ENCODE measurements at regions not wholly inside any gene's neighbourhood (a gene's known extent, or its start where the extent isn't known, plus 50 kb on each side); places are given as distances from the start of the nearest gene placed in this dataset.

DNA sequence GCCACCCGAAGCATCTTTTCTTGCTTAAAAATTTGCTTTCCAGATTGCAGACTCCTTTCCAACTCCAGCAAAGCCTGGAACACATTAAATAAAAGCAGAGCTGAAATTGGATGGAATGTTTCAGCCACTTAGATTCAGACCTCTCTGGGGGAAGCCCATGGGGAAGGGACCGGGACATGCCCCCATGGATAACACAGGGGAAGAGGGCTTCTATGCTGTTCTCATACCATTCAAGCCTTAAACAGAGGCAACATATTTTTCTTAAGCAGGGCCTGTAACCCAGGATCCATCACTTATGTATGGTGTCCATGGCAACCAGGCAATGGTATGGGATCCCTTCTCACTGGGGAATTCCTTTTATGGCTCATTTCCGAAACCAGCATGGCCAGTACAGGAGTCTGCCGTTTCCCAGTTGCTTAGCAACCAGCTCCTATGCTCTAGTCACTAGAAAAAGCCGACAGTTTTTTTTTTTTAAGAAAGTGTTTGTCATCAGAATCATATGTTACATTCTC lies 62.0 kb upstream of the MARCHF10 start:
- peak overlapping the region; percentile 97 for H3K4me2 ChIP-seq (ENCODE audit: low read length)

DNA sequence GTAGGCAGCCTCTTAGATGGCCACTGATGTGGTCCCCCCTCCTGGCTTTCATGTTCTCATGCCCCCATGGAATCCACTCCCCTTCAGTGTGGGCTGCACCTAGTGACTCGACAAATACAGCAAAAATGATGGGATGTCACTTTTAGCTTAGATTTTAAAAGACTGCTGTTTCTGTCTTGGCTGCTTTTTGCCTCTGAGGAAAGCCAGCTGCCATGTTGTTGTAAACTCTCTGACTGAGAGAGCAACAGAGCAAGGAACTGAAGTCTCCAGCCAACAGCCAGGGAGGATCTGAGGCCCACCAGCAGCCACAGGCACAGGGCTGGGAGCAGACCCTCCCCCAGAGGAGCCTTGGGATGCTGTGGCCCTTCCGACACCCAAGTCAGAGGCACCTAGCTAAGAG lies 60.6 kb upstream of the MARCHF10 start:
- Histone ChIP-seq H4K20me1 (ENCODE audit: insufficient read depth) (no peaks in the 10 kb centered on the region), H3K79me2 (replicated peaks; ENCODE audit: insufficient read depth, low read length) (no peaks in the 10 kb centered on the region), H3K27ac (ENCODE audit: low read length) (peak overlapping the region; percentile 99), H2AFZ (ENCODE audit: low read depth, low read length) (peak overlapping the region; percentile 10), H3K4me3 (ENCODE audit: low read length) (peak overlapping the region; percentile 60), H3K27me3 (ENCODE audit: insufficient read depth, low read depth, low read length) (no peaks in the 10 kb centered on the region), H3K36me3 (ENCODE audit: insufficient read depth, low read length) (no peaks in the 10 kb centered on the region), H3K9me3 (ENCODE audit: low read length) (no peaks in the 10 kb centered on the region), H3K9ac (ENCODE audit: low read length) (peak overlapping the region; percentile 86), H3F3A (ENCODE audit: insufficient read depth, low read length, poor library complexity, severe bottlenecking) (peaks cover 24% of the 10 kb centered on the region), H3K9me2 (ENCODE audit: insufficient read depth, low read length) (no peaks in the 10 kb centered on the region), H3K4me2 (ENCODE audit: low read length) (no peak overlapping the region)
- TF ChIP-seq, protein P1, sequence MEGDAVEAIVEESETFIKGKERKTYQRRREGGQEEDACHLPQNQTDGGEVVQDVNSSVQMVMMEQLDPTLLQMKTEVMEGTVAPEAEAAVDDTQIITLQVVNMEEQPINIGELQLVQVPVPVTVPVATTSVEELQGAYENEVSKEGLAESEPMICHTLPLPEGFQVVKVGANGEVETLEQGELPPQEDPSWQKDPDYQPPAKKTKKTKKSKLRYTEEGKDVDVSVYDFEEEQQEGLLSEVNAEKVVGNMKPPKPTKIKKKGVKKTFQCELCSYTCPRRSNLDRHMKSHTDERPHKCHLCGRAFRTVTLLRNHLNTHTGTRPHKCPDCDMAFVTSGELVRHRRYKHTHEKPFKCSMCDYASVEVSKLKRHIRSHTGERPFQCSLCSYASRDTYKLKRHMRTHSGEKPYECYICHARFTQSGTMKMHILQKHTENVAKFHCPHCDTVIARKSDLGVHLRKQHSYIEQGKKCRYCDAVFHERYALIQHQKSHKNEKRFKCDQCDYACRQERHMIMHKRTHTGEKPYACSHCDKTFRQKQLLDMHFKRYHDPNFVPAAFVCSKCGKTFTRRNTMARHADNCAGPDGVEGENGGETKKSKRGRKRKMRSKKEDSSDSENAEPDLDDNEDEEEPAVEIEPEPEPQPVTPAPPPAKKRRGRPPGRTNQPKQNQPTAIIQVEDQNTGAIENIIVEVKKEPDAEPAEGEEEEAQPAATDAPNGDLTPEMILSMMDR (IDR thresholded peaks at IDR 0.05; ENCODE audit: poor library complexity, severe bottlenecking) = no peak
- TF ChIP-seq EZH2 (IDR thresholded peaks at IDR 0.05; ENCODE audit: borderline replicate concordance, insufficient read depth, low read length, poor library complexity, severe bottlenecking) (no peak), MXI1 (conservative IDR thresholded peaks at IDR 0.05; ENCODE audit: poor library complexity, severe bottlenecking) (no peak), EP300 (conservative IDR thresholded peaks at IDR 0.05; ENCODE audit: poor library complexity, severe bottlenecking) (no peak), POLR2AphosphoS5 (IDR thresholded peaks at IDR 0.05) (no peak), TAF1 (IDR thresholded peaks at IDR 0.05; ENCODE audit: low read depth) (no peak), SMC3 (conservative IDR thresholded peaks at IDR 0.05; ENCODE audit: poor library complexity) (no peak), RAD21 (conservative IDR thresholded peaks at IDR 0.05) (no peak)
- TF ChIP-seq, protein P2, sequence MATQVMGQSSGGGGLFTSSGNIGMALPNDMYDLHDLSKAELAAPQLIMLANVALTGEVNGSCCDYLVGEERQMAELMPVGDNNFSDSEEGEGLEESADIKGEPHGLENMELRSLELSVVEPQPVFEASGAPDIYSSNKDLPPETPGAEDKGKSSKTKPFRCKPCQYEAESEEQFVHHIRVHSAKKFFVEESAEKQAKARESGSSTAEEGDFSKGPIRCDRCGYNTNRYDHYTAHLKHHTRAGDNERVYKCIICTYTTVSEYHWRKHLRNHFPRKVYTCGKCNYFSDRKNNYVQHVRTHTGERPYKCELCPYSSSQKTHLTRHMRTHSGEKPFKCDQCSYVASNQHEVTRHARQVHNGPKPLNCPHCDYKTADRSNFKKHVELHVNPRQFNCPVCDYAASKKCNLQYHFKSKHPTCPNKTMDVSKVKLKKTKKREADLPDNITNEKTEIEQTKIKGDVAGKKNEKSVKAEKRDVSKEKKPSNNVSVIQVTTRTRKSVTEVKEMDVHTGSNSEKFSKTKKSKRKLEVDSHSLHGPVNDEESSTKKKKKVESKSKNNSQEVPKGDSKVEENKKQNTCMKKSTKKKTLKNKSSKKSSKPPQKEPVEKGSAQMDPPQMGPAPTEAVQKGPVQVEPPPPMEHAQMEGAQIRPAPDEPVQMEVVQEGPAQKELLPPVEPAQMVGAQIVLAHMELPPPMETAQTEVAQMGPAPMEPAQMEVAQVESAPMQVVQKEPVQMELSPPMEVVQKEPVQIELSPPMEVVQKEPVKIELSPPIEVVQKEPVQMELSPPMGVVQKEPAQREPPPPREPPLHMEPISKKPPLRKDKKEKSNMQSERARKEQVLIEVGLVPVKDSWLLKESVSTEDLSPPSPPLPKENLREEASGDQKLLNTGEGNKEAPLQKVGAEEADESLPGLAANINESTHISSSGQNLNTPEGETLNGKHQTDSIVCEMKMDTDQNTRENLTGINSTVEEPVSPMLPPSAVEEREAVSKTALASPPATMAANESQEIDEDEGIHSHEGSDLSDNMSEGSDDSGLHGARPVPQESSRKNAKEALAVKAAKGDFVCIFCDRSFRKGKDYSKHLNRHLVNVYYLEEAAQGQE (IDR thresholded peaks at IDR 0.05; ENCODE audit: borderline replicate concordance) = no peak

More for the DNA sequence above, 62.0 kb upstream of the MARCHF10 start:
- no peaks in the 10 kb centered on the region for H4K20me1 ChIP-seq (ENCODE audit: insufficient read depth)
- no peaks in the 10 kb centered on the region for H3K27me3 ChIP-seq (ENCODE audit: insufficient read depth, low read depth, low read length)
- H3K27ac ChIP-seq (ENCODE audit: low read length) = peak overlapping the region; percentile 99
- no peaks in the 10 kb centered on the region for H3K36me3 ChIP-seq (ENCODE audit: insufficient read depth, low read length)
- peaks cover 24% of the 10 kb centered on the region for H3F3A ChIP-seq (ENCODE audit: insufficient read depth, low read length, poor library complexity, severe bottlenecking)
- no peaks in the 10 kb centered on the region for H3K9me2 ChIP-seq (ENCODE audit: insufficient read depth, low read length)
- H3K9me3 ChIP-seq (ENCODE audit: low read length) = no peaks in the 10 kb centered on the region
- peak overlapping the region; percentile 86 for H3K9ac ChIP-seq (ENCODE audit: low read length)
- no peak for TF ChIP-seq TAF1 (IDR thresholded peaks at IDR 0.05; ENCODE audit: low read depth)
- TF ChIP-seq, protein P2 (IDR thresholded peaks at IDR 0.05; ENCODE audit: borderline replicate concordance) = peak; percentile 76
- peak; percentile 43 for TF ChIP-seq RAD21 (conservative IDR thresholded peaks at IDR 0.05)
- peak; percentile 90 for TF ChIP-seq MXI1 (conservative IDR thresholded peaks at IDR 0.05; ENCODE audit: poor library complexity, severe bottlenecking)
- TF ChIP-seq EP300 (conservative IDR thresholded peaks at IDR 0.05; ENCODE audit: poor library complexity, severe bottlenecking) = peak; percentile 87
- peak; percentile 76 for TF ChIP-seq POLR2AphosphoS5 (IDR thresholded peaks at IDR 0.05)
- peak; percentile 36 for TF ChIP-seq SMC3 (conservative IDR thresholded peaks at IDR 0.05; ENCODE audit: poor library complexity)
- TF ChIP-seq, protein P1 (IDR thresholded peaks at IDR 0.05; ENCODE audit: poor library complexity, severe bottlenecking) = no peak
- no peak for TF ChIP-seq EZH2 (IDR thresholded peaks at IDR 0.05; ENCODE audit: borderline replicate concordance, insufficient read depth, low read length, poor library complexity, severe bottlenecking)
- peak overlapping the region; percentile 22 for H2AFZ ChIP-seq (ENCODE audit: low read depth, low read length)
- H3K79me2 ChIP-seq (replicated peaks; ENCODE audit: insufficient read depth, low read length) = no peaks in the 10 kb centered on the region
- peak overlapping the region; percentile 60 for H3K4me3 ChIP-seq (ENCODE audit: low read length)

Data from neural cell (in vitro differentiated cells).